Cardiac septum (tissue), 1 donor: ENCODE measurements at regions not wholly inside any gene's neighbourhood (a gene's known extent, or its start where the extent isn't known, plus 50 kb on each side); places are given as distances from the start of the nearest gene placed in this dataset.
"Not testable (repeated sequence)": the region's sequence is repeated elsewhere in the genome, so short reads cannot be mapped to it uniquely, and the experiment has no call there.

Experiments
- DNase-seq: peaks from one replicate; pipeline ENCODE4 v3.0.0-alpha.2; 2020; ENCODE audit warnings: low spot score
- intact Hi-C: fragments of 100-400 bp; cut with DNase I; formaldehyde crosslinking; loops from one replicate; pipeline ENCODE4 v1.14.0; 2022
- donor health status: DM: no; HTN: no; CAD: no.

- DNase-seq, result no peak
- intact Hi-C loops, result no loop called here
Observed at GRCh38 chr5:42064821-42065220, 139.7 kb downstream of the FBXO4 start.

DNA sequence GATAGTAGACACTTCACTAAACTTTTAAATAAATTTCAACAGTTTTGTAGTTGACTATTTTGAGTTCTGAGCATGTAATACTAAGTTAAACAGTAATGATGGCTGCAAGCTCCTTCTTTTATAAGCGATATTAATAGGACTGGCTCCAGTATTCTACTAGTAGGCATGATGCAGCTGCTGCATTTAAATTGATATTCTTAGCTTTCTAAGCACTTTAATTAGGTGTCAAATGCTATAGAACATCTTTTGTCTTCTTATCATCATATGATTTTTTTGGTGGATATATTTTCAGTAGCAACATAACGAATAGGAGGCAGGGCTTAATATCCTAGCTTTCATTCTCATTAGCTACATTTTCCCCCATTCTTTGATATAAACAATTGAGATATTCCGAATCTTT, 141.1 kb downstream of the FBXO4 start:
- no peak for DNase-seq
- intact Hi-C loops, result no loop called here

DNA sequence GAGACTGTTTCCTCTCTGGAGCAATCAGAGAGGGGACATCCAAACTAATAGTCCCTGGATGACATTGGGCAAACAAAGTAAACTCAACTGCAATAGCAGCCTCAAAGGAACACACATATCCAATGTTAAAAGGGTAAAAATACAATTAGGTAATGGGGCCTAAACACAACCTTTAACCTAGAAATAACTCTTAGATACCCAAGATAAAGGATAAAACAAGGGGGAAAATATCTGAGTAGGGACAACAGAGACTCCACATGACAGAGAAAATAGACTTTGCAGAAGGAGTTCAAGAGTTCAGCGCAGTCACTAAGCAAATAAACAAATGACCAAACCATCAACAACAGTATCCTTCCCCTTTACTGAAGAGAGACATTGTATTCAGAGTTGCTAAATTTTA, 149.3 kb downstream of the FBXO4 start:
- intact Hi-C loops, result no loop called here
- no peak for DNase-seq

GRCh38 chr5:42089705-42090104, 164.6 kb downstream of the FBXO4 start:
- intact Hi-C loops, result no loop called here
- no peak for DNase-seq

- DNase-seq, result no peak
- intact Hi-C loops, result no loop called here
Observed at GRCh38 chr5:42090162-42090561, 165.1 kb downstream of the FBXO4 start.

GRCh38 chr5:42099846-42100245, 174.8 kb downstream of the FBXO4 start:
- intact Hi-C loops, DNase-seq: not testable (repeated sequence)

DNA sequence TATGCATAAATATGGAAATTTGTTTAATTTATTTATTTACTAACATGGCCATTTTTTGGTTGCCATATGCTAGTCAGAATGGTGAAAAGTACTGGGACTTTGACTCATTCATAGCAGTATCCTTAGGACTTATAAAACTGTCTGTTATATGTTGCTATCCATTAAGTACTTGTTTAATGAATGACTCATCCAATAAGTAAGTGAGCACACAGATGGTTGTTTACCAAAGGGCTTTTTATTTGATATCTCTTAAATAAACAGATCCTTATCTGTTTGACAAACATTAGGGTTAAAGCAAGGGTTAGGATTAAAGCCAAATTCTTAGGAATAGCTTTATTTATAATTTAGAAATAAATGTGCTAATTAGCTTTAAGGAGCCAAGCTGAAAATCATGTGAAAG, 183.4 kb downstream of the FBXO4 start:
- DNase-seq, result no peak
- intact Hi-C loops, result no loop called here

DNA sequence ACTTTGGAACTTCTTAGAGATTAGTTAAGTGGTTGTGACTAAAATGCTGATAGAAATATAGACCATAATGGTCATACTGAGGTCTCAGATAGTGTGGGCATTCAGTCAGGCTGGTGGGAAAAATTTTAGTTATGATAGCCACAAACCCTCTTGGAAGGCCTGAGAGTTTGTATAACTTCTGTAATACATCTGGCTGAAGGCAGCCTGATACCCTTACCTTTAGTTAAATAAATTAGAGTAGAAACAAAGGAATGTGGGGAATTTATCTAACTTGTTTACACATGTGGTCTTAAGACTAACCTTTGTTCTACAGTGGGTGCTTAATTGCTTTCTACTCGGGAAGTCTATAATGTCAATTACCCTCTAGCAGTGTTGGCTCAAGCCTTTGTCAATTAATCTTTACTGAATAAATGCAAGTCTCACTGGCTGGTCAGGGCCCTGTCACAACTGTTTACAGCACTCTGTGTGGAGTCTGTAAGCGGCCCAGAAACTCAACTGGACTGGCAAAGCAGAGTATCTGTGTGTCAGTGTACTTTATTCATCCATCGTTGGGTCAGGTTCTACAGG, 184.0 kb downstream of the FBXO4 start:
- no peak for DNase-seq
- intact Hi-C loops, result no loop called here

DNA sequence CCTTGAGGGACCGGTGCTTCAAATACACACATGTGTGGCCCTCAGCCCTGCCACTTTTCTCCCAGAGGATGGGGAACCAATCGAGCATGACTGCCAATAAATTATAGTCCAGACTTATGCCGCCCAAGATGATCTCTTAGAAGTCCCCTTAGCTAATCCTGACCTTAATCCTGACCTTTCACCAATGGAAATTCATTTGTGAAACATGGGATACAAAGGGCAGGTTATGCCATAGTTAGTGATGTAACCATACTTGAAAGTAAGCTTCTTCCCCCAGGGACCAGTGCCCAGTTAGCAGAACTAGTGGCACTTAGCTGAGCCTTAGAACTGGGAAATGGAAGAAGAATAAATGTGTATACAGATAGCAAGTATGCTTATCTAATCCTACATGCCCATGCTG, 190.6 kb downstream of the FBXO4 start:
- intact Hi-C loops, DNase-seq: not testable (repeated sequence)

GRCh38 chr5:42120070-42120469, 195.0 kb downstream of the FBXO4 start:
- DNase-seq, result no peak
- intact Hi-C loops, result no loop called here

GRCh38 chr5:42121401-42121800, 196.3 kb downstream of the FBXO4 start:
- intact Hi-C loops, result no loop called here

GRCh38 chr5:42131081-42131480, 206.0 kb downstream of the FBXO4 start:
- intact Hi-C loops, result no loop called here
- DNase-seq, result no peak

More at GRCh38 chr5:42121401-42121800, 196.3 kb downstream of the FBXO4 start:
- DNase-seq, result no peak

DNA sequence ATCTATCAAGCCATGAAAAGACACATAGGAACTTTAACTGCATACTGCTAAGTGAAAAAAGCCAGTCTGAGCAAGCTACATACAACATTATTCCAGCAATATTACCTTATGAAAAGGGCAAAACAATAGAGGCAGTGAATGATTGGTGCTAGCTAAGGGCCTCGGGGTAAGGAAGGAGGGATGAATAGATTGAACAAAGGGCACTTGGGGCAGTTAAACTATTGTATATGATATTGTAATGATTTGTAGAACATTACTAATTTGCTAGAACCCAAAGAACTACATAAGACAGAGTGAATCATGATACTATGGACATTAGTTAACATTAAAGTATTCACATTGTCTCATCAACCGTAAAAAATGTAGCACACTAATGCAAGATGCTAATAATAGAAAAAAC, 218.3 kb downstream of the FBXO4 start:
- no peak for DNase-seq
- intact Hi-C loops, result no loop called here

DNA sequence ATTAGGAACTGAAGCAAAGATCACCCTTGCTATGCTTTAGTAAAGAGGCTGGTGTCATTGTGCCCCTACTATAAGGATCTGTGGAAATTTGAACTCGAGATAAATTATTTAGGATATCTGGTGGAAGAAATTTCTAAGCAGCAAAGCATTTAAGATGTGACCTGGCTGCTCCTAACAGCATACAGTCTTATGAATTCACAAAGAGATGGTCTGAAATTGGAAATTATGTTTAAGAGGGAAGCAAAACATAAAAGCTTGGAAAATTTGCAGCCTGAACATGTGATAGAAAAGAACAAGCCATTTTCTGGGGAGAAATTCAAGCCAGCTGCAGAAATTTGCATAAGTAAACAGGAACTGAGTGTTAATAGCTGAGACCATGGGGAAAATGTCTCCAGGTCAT, 223.7 kb downstream of the FBXO4 start:
- intact Hi-C loops, result no loop called here

GRCh38 chr5:42157215-42157614, 232.1 kb downstream of the FBXO4 start:
- DNase-seq, result no peak
- intact Hi-C loops, result no loop called here

More for the DNA sequence above, 223.7 kb downstream of the FBXO4 start:
- DNase-seq, result no peak

- intact Hi-C loops, result no loop called here
- DNase-seq, result no peak
Observed at GRCh38 chr5:42163083-42163482, 238.0 kb downstream of the FBXO4 start.

GRCh38 chr5:42168091-42168670, 243.1 kb downstream of the FBXO4 start:
- no peak for DNase-seq
- intact Hi-C loops, result no loop called here

DNA sequence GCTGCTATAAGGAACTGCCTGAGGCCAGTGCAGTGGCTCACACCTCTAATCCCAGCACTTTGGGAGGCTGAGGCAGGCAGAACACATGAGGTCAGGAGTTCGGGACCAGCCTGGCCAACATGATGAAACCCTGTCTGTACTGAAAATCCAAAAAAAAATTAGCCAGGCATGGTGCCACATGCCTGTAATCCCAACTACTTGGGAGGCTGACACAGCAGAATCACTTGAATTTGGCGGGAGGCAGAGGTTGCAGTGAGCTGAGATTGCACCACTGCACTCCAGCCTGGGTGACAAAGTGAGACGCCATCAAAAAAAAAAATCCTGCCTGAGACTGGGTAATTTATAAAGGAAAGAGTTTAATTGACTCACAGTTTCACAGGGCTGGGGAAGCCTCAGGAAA, 247.1 kb upstream of the GHR start:
- DNase-seq, intact Hi-C loops: not testable (repeated sequence)

DNA sequence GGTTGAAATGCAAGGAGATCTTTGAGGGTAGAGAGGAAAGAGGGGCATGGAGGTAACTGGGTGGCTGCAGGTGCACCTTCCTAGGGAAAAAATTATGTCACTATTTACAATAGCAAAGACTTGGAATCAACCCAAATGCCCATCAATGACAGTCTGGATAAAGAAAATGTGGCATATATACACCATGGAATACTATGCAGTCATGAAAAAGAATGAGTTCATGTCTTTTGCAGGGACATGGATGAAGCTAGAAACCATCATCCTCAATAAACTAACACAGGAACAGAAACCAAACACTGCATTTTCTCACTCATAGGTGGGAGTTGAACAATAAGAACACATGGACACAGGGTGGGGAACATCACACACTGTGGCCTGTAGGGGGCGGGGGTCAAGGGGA, 243.4 kb upstream of the GHR start:
- intact Hi-C loops, DNase-seq: not testable (repeated sequence)

- intact Hi-C loops, result no loop called here
- DNase-seq, result no peak
Observed at GRCh38 chr5:42216904-42217303, 206.3 kb upstream of the GHR start.

GRCh38 chr5:42217791-42218190, 205.4 kb upstream of the GHR start:
- intact Hi-C loops, result no loop called here

DNA sequence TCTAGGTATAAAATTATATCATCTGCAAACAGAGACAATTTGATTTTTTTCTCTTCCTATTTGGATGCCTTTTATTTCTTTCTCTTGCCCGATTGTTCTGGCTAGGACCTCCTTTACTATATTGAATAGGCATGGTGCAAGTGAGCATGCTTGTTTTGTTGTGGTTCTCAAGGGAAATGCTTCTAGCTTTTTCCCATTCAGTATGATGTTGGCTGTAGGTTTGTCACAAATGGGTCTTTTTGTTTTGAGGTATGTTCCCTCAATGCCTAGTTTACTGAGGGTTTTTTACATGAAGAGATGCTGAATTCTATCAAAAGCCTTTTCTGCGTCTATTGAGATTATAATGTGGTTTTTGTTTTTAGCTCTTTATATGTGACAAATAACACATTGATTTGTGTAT, 198.2 kb upstream of the GHR start:
- intact Hi-C loops, result no loop called here
- DNase-seq, result no peak

More at GRCh38 chr5:42217791-42218190, 205.4 kb upstream of the GHR start:
- no peak for DNase-seq
